AG10803 (cell line): ENCODE measurements at regions not wholly inside any gene's neighbourhood (a gene's known extent, or its start where the extent isn't known, plus 50 kb on each side); places are given as distances from the start of the nearest gene placed in this dataset.
"Not testable (repeated sequence)": the region's sequence is repeated elsewhere in the genome, so short reads cannot be mapped to it uniquely, and the experiment has no call there.

ENCODE experiments used
- DNase-seq: peaks from one replicate; pipeline ENCODE4 v3.0.0; 2010; ENCODE audit warnings: low read depth
- H3K4me3 ChIP-seq: 2 replicates; pipeline ENCODE4 v1.5.1; 2011; ENCODE audit warnings: mild to moderate bottlenecking, low read length, control low read depth
- CTCF ChIP-seq: conservative IDR thresholded peaks from 2 replicates; pipeline ENCODE4 v1.5.1; 2011; ENCODE audit warnings: mild to moderate bottlenecking, low read length, control low read depth, inconsistent platforms

GRCh38 chr2:176781570-176782217 is 430.9 kb upstream of the HNRNPA3 start:
- TF ChIP-seq CTCF, result no peak
- no peak for DNase-seq
- H3K4me3 ChIP-seq, result no peak overlapping the region

DNA sequence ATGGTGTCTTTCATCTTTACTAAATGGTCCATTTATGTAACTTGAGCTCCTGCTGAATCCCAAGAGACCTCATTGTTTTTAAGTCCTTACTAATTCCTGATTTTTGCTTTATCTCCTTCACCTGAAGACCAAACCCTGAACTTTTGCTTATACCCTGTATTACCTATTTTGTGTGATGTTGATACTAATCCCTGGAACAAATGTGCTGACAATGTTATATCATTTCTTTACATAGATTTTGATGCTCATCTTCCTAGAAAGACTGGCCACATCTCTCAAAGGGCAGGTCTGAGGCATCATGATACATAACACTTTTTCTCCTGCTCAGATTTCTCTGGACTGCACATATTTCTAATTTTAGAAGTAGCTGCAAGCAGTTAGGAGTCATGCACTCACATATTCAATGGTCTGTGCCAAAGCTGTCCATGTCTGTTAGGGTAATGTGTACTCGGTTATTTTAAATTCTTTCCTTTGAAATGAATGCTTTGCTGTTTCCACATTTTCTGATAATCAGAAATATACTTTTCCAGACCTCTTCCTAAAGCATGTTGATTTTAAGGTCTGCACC is 427.9 kb upstream of the HNRNPA3 start:
- TF ChIP-seq CTCF, result no peak
- no peak for DNase-seq
- no peak overlapping the region for H3K4me3 ChIP-seq

GRCh38 chr2:176789751-176790150 is 422.8 kb upstream of the HNRNPA3 start:
- DNase-seq, result peak; percentile 52
- no peak for TF ChIP-seq CTCF
- no peak overlapping the region for H3K4me3 ChIP-seq

GRCh38 chr2:176790468-176790867 is 422.1 kb upstream of the HNRNPA3 start:
- DNase-seq, result no peak
- no peak for TF ChIP-seq CTCF
- no peak overlapping the region for H3K4me3 ChIP-seq

DNA sequence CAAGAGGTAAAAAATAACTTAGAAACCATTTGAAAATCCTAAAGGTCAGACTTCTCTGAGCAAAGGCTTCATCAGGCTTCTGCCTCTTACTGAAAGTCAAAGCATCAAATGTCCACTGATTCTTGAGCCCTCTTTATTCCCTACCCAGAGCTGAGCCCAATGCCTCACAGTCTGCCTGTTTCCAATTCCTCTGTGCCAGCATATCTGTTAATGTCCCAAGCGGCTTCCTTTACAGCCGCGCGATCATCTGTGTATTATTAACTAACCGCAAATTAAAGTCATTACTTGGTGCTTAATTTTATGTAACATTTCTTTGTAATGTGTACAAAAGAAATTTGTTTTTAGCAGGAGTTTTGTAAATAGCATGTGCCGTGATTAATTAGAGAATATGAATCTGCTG is 418.8 kb upstream of the HNRNPA3 start:
- H3K4me3 ChIP-seq, result no peak overlapping the region
- no peak for DNase-seq
- TF ChIP-seq CTCF, result no peak

DNA sequence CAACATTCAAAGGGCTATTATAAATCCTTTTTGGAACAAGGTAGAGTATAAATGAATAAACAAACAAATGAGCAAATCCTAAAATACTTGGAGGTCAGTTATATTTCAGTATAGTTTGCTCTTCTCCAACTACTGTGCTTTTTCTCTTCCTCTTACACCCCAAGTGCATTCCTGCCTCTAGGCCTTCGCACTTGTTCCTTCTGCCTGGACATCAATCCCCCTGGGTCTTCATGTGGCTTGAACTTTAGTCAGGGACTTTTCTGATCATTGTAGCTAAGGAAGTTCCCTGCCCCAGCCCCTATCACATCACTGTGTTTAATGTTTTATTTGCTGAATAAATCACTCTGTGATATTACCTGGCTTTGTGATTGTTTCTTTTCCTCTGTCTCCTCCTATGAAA is 418.2 kb upstream of the HNRNPA3 start:
- H3K4me3 ChIP-seq, result no peak overlapping the region
- no peak for TF ChIP-seq CTCF
- DNase-seq, result no peak

DNA sequence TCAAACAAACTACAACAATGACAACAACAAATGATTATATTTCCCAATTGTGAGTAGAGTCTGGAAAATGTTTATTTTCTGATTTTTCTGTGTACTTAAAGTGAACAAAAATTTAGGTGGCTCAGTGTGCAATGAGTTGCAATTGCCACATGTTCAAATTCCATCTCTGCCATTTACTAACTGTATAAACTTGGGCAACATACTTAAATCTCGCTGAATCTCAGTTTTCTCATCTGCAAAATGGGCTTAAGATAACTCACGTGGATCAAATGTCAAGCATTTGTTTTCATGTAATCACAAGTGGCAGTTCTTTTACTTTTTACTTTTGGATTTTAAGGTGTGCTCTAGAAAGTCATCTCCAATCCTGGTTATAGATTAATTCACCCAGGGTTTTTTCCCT is 416.8 kb upstream of the HNRNPA3 start:
- no peak for DNase-seq
- H3K4me3 ChIP-seq, result no peak overlapping the region
- TF ChIP-seq CTCF, result no peak

GRCh38 chr2:176796677-176797076 is 415.9 kb upstream of the HNRNPA3 start:
- DNase-seq, H3K4me3 ChIP-seq: not testable (repeated sequence)
